ENCODE measurements at regions not wholly inside any gene's neighbourhood (a gene's known extent, or its start where the extent isn't known, plus 50 kb on each side); places are given as distances from the start of the nearest gene placed in this dataset.

DNA sequence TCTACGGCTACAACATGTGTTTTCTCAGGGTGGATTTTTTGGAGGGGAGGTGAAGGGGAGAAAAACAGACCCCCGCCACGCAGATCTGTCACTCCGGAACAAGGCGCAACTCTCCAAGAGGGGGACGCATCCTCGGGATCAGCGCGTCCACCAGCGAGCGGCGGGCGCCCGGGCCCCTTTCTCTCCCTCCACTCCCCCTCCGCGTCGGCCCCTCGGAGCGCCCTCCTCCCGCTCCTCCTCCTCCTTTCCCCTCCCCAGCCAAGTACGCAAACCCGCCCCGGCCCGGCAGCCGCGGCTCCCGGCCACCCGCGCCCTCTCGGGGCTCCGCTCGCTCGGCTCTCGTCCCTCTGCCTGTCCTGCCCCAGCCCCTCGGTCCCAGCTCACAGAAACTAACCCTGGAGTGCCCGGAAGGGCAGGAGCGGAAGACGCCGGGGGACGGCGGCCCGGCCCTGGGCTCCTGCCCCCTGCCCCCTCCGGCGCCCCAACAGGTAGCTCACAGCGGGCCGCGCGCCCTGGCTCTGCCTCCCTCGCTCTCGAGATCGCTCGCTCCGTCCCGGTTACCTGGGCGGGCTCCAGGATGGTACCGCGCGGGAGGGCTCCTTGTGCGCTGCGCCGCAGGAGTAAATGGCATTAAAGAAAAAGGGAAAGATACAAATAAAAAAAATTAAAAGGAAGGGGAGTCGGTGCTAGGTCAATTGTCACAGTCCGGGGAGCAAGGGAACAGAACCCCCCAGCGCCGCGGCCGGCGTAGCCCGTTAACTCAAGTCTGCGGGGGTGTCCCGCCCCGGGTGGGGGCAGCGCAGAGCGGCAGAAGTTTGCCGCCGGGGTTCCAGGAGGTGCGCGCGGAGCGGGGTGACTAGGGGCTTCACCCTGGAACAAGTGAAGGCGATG is 131.4 kb upstream of the C11orf58 start:
- TF ChIP-seq, protein P1, sequence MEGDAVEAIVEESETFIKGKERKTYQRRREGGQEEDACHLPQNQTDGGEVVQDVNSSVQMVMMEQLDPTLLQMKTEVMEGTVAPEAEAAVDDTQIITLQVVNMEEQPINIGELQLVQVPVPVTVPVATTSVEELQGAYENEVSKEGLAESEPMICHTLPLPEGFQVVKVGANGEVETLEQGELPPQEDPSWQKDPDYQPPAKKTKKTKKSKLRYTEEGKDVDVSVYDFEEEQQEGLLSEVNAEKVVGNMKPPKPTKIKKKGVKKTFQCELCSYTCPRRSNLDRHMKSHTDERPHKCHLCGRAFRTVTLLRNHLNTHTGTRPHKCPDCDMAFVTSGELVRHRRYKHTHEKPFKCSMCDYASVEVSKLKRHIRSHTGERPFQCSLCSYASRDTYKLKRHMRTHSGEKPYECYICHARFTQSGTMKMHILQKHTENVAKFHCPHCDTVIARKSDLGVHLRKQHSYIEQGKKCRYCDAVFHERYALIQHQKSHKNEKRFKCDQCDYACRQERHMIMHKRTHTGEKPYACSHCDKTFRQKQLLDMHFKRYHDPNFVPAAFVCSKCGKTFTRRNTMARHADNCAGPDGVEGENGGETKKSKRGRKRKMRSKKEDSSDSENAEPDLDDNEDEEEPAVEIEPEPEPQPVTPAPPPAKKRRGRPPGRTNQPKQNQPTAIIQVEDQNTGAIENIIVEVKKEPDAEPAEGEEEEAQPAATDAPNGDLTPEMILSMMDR (IDR thresholded peaks at IDR 0.05; ENCODE audit: low read depth, low read length) = no peak
- TF ChIP-seq EZH2phosphoT487 (IDR thresholded peaks at IDR 0.05; ENCODE audit: low read depth) = no peak
